Common myeloid progenitor, CD34-positive (primary cell): ENCODE measurements at regions not wholly inside any gene's neighbourhood (a gene's known extent, or its start where the extent isn't known, plus 50 kb on each side); places are given as distances from the start of the nearest gene placed in this dataset.

Experiments
- CTCF ChIA-PET: fragments of 350-600 bp; sonication (Branson Sonifier 250); formaldehyde crosslinking; loops from one replicate; lab custom pipeline; 2021; ENCODE audit warnings: antibody characterized with exemption; lab: Charles Lee
- POLR2A ChIA-PET: fragments of 350-600 bp; sonication (Branson Sonifier 250); formaldehyde crosslinking; loops from one replicate; lab custom pipeline; 2021; ENCODE audit warnings: antibody characterized with exemption; lab: Charles Lee
- DNase-seq, 3 donors: peaks; one replicate each; pipeline versions ENCODE4 v3.0.0 to v3.0.0-alpha.2; 2013
- H3K27ac ChIP-seq, 2 experiments: 1 replicate in 1 of 2; 2 replicates in 1 of 2; pipeline ENCODE4 v1.7.0; 2013; ENCODE audit warnings: inconsistent platforms in 2 of 2, low read length in 2 of 2, mild to moderate bottlenecking in 2 of 2, low read depth in 1 of 2, moderate library complexity in 1 of 2; ENCODE audit not compliant: severe bottlenecking in 2 of 2, insufficient read depth in 1 of 2, poor library complexity in 1 of 2
- H3K27me3 ChIP-seq, 5 experiments: replicated peaks in 2 of 5; 1 replicate in 3 of 5; 2 replicates in 2 of 5; pipeline versions ENCODE4 v1.6.1 to v1.7.0; 2013; ENCODE audit warnings: low read length in 4 of 5, mild to moderate bottlenecking in 2 of 5, moderate library complexity in 2 of 5, inconsistent platforms in 1 of 5; ENCODE audit not compliant: insufficient read depth in 5 of 5, control insufficient read depth in 4 of 5
- H3K36me3 ChIP-seq, 4 experiments: 1 replicate in 2 of 4; 2 replicates in 2 of 4; pipeline versions ENCODE4 v1.6.1 to v1.7.0; 2013; ENCODE audit warnings: low read length in 3 of 4, control low read depth in 1 of 4, mild to moderate bottlenecking in 1 of 4; ENCODE audit not compliant: control insufficient read depth in 4 of 4, insufficient read depth in 4 of 4
- H3K4me1 ChIP-seq, 4 experiments: 1 replicate in 3 of 4; 2 replicates in 1 of 4; pipeline versions ENCODE4 v1.6.1 to v1.7.1; 2013; ENCODE audit warnings: low read length in 3 of 4, mild to moderate bottlenecking in 3 of 4, control low read depth in 1 of 4, inconsistent platforms in 1 of 4, moderate library complexity in 1 of 4; ENCODE audit not compliant: control insufficient read depth in 4 of 4, insufficient read depth in 4 of 4; ENCODE audit errors: control extremely low read depth in 1 of 4
- H3K4me3 ChIP-seq, 7 experiments: 1 replicate in 4 of 7; 2 replicates in 3 of 7; pipeline versions ENCODE4 v1.5.1 to v1.7.0; 2013; ENCODE audit warnings: mild to moderate bottlenecking in 7 of 7, low read length in 6 of 7, moderate library complexity in 6 of 7, inconsistent platforms in 2 of 7, low read depth in 2 of 7, control low read depth in 1 of 7; ENCODE audit not compliant: insufficient read depth in 4 of 7, control insufficient read depth in 1 of 7; ENCODE audit errors: extremely low read depth in 1 of 7
- H3K9me3 ChIP-seq, 5 experiments: 1 replicate in 4 of 5; 2 replicates in 1 of 5; pipeline versions ENCODE4 v1.6.1 to v1.7.1; 2013; ENCODE audit warnings: low read length in 4 of 5, mild to moderate bottlenecking in 2 of 5, inconsistent platforms in 1 of 5, low read depth in 1 of 5, moderate library complexity in 1 of 5; ENCODE audit not compliant: control insufficient read depth in 4 of 5, insufficient read depth in 2 of 5; ENCODE audit errors: control extremely low read depth in 1 of 5
- WGBS: methylation state at CpG from one replicate; pipeline ENCODE4 v1.1.5; 2013; ENCODE audit not compliant: insufficient coverage; 5-methylcytosine and 5-hydroxymethylcytosine counted together

- no peak overlapping the region for H3K4me3 ChIP-seq
Measured at GRCh38 chr2:62293490-62294271, 97.8 kb downstream of the B3GNT2 start.

GRCh38 chr2:62293151-62293489 is 97.2 kb downstream of the B3GNT2 start:
- ChIA-PET CTCF (interaction anchor here (1.3 kb wide), 1 partner anchor 12 kb away, joined by 4 read pairs; no protein-coding TSS in a partner anchor), POLR2A (no interaction called here)
- Histone ChIP-seq H3K9me3 (no peaks in the 10 kb centered on the region), H3K4me1 (peaks cover 3 to 45% (median 29%) of the 10 kb centered on the region in 4 experiments), H3K27me3 (no peaks in the 10 kb centered on the region), H3K27ac (peak overlapping the region in 1 of 2 experiments; percentile 38), H3K36me3 (no peaks in the 10 kb centered on the region), H3K4me3 (no peak overlapping the region)
- 96% methylated on average over 4 of the region's 6 CpGs for WGBS
- DNase-seq, result no peak

More at GRCh38 chr2:62293490-62294271, 97.8 kb downstream of the B3GNT2 start:
- Histone ChIP-seq H3K4me1 (peaks cover 0 to 39% (median 23%) of the 10 kb centered on the region in 4 experiments), H3K27ac (peak overlapping the region in 1 of 2 experiments; percentile 38), H3K27me3 (no peaks in the 10 kb centered on the region), H3K36me3 (no peaks in the 10 kb centered on the region), H3K9me3 (no peaks in the 10 kb centered on the region)
- ChIA-PET CTCF (interaction anchor here (1.3 kb wide), 1 partner anchor 12 kb away, joined by 4 read pairs; no protein-coding TSS in a partner anchor), POLR2A (no interaction called here)
- DNase-seq, result no peak
- WGBS, result 73% methylated on average over 15 of the region's 18 CpGs

- ChIA-PET POLR2A (no interaction called here), CTCF (interaction anchor here (0.5 kb wide), 1 partner anchor 61 kb away, joined by 3 read pairs; no protein-coding TSS in a partner anchor)
- Histone ChIP-seq H3K4me1 (peaks cover 3 to 54% (median 36%) of the 10 kb centered on the region in 4 experiments), H3K9me3 (no peaks in the 10 kb centered on the region), H3K36me3 (no peaks in the 10 kb centered on the region), H3K27ac (no peak overlapping the region), H3K27me3 (no peaks in the 10 kb centered on the region), H3K4me3 (no peak overlapping the region)
- DNase-seq, result no peak
- 100% methylated on average over 4 of the region's 4 CpGs for WGBS
Measured at GRCh38 chr2:62292190-62292589, 96.3 kb downstream of the B3GNT2 start.

DNA sequence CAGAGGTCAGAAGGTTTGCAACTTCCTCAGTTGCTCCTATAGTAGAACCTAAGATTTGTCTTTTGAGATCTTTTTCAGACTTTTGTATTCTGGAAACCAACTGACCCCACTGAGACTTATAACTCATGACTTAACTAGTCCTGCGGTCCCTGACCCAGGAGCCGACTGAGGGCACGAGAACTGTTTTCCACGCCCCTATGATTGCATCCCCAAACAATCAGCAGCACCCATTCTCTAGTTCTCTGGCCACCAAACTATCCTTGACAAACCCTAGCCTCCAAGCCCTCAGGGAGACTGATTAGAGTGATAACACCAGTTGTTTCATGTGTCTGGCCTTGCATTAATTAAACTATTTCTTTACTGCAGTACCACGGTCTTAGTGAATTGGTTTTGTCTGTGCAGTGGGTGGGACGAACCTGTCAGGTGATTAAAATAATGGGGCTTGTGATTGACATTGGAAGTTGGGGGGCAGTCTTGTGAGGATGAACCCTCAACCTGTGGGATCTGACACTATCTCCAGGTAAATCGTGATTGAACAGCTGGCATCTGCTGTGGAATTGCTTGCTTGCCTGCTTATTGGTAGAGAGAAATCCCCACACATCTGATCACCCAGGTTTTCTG is 95.7 kb downstream of the B3GNT2 start:
- POLR2A ChIA-PET, result no interaction called here
- Histone ChIP-seq H3K27ac (no peak overlapping the region), H3K4me1 (peaks cover 3 to 56% (median 35%) of the 10 kb centered on the region in 4 experiments), H3K36me3 (no peaks in the 10 kb centered on the region), H3K27me3 (no peaks in the 10 kb centered on the region), H3K9me3 (no peaks in the 10 kb centered on the region), H3K4me3 (no peak overlapping the region)
- DNase-seq, result no peak
- WGBS, result 100% methylated on average over 2 of the region's 7 CpGs
- CTCF ChIA-PET, result interaction anchor here (0.5 kb wide), 1 partner anchor 60 kb away, joined by 3 read pairs; no protein-coding TSS in a partner anchor

- Histone ChIP-seq H3K4me3 (no peak overlapping the region), H3K9me3 (peaks cover 0 to under 1% (median 0%) of the 10 kb centered on the region in 5 experiments), H3K27me3 (no peaks in the 10 kb centered on the region), H3K36me3 (no peaks in the 10 kb centered on the region), H3K27ac (no peak overlapping the region), H3K4me1 (peaks cover 3 to 56% (median 32%) of the 10 kb centered on the region in 4 experiments)
- POLR2A ChIA-PET, result interaction anchor here (0.7 kb wide), 1 partner anchor 29 kb away, joined by 3 read pairs; no protein-coding TSS in a partner anchor
- no CpG with 5 or more reads among the region's 1 CpG for WGBS
- DNase-seq, result no peak
- CTCF ChIA-PET, result interaction anchor here (0.7 kb wide), 1 partner anchor 113 kb away, joined by 3 read pairs; no protein-coding TSS in a partner anchor
Measured at GRCh38 chr2:62291052-62291451, 95.1 kb downstream of the B3GNT2 start.

GRCh38 chr2:62287899-62288880 is 92.3 kb downstream of the B3GNT2 start:
- DNase-seq, result peak; percentile 64 to 92 (median 91)
- 79% methylated on average over 7 of the region's 8 CpGs for whole genome bisulfite sequencing
- CTCF ChIA-PET, result interaction anchor here (0.6 to 2.4 kb wide), 9 partner anchors 9 to 132 kb away, joined by 3 to 8 read pairs (median 3); no protein-coding TSS in a partner anchor
- Histone ChIP-seq H3K4me1 (peaks cover 3 to 42% (median 20%) of the 10 kb centered on the region in 4 experiments), H3K27ac (no peak overlapping the region), H3K4me3 (peak overlapping the region in 1 of 7 experiments; percentile 3), H3K36me3 (no peaks in the 10 kb centered on the region), H3K27me3 (no peaks in the 10 kb centered on the region), H3K9me3 (peaks cover 0 to 19% (median 10%) of the 10 kb centered on the region in 5 experiments)
- POLR2A ChIA-PET, result interaction anchor here (0.8 kb wide), 1 partner anchor 150 kb away, joined by 3 read pairs; no protein-coding TSS in a partner anchor
